Panc1 (cell line): ENCODE measurements at regions not wholly inside any gene's neighbourhood (a gene's known extent, or its start where the extent isn't known, plus 50 kb on each side); places are given as distances from the start of the nearest gene placed in this dataset.

Source experiments
- POLR2AphosphoS5 ChIP-seq: IDR thresholded peaks from 2 replicates; pipeline ENCODE4 v1.6.1; 2012; ENCODE audit warnings: mild to moderate bottlenecking, low read depth, low read length, moderate library complexity
- SIN3A ChIP-seq: IDR thresholded peaks from 2 replicates; pipeline ENCODE4 v1.6.1; 2012; ENCODE audit warnings: low read depth, mild to moderate bottlenecking, low read length, moderate library complexity, borderline replicate concordance; ENCODE audit not compliant: insufficient read depth
- TCF7L2 ChIP-seq: IDR thresholded peaks from 2 replicates; pipeline ENCODE4 v1.6.1; 2011; ENCODE audit warnings: mild to moderate bottlenecking, low read depth, low read length, inconsistent platforms
- TF ChIP-seq, protein P1 (sequence below): fragments of 450-650 bp; IDR thresholded peaks from 2 replicates; pipeline ENCODE4 v1.5.1; 2017; ENCODE audit warnings: mild to moderate bottlenecking
- TF ChIP-seq, protein P2 (sequence below), 2 experiments: IDR thresholded peaks; 2 replicates each; pipeline ENCODE4 v1.6.1; 2011 to 2012; ENCODE audit warnings: low read depth in 2 of 2, control low read depth in 1 of 2, low read length in 1 of 2, mild to moderate bottlenecking in 1 of 2, moderate library complexity in 1 of 2; ENCODE audit not compliant: insufficient read depth in 1 of 2

DNA sequence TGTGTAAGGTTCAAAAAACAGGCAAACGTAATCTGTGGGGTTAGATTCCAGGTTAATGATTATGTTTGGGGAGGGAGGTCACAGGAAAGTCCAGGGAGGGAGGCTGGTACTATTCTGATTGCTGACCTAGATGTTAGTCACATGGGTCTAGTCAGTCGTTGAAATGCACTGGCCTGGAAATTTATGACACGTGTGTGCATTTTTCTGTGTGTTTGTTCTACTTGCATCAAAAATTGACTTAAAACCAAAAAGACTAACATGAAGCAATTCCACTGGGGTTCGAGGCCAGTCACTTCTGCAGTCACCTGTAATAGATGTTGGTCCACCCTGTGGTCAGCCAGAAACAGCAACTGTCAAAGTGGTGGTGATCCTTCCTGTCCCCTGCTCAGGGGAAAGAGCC, 104.2 kb upstream of the MLN start:
- TF ChIP-seq, protein P1, sequence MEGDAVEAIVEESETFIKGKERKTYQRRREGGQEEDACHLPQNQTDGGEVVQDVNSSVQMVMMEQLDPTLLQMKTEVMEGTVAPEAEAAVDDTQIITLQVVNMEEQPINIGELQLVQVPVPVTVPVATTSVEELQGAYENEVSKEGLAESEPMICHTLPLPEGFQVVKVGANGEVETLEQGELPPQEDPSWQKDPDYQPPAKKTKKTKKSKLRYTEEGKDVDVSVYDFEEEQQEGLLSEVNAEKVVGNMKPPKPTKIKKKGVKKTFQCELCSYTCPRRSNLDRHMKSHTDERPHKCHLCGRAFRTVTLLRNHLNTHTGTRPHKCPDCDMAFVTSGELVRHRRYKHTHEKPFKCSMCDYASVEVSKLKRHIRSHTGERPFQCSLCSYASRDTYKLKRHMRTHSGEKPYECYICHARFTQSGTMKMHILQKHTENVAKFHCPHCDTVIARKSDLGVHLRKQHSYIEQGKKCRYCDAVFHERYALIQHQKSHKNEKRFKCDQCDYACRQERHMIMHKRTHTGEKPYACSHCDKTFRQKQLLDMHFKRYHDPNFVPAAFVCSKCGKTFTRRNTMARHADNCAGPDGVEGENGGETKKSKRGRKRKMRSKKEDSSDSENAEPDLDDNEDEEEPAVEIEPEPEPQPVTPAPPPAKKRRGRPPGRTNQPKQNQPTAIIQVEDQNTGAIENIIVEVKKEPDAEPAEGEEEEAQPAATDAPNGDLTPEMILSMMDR, result no peak
- TF ChIP-seq TCF7L2 (no peak), POLR2AphosphoS5 (no peak), SIN3A (no peak)
- TF ChIP-seq, protein P2, sequence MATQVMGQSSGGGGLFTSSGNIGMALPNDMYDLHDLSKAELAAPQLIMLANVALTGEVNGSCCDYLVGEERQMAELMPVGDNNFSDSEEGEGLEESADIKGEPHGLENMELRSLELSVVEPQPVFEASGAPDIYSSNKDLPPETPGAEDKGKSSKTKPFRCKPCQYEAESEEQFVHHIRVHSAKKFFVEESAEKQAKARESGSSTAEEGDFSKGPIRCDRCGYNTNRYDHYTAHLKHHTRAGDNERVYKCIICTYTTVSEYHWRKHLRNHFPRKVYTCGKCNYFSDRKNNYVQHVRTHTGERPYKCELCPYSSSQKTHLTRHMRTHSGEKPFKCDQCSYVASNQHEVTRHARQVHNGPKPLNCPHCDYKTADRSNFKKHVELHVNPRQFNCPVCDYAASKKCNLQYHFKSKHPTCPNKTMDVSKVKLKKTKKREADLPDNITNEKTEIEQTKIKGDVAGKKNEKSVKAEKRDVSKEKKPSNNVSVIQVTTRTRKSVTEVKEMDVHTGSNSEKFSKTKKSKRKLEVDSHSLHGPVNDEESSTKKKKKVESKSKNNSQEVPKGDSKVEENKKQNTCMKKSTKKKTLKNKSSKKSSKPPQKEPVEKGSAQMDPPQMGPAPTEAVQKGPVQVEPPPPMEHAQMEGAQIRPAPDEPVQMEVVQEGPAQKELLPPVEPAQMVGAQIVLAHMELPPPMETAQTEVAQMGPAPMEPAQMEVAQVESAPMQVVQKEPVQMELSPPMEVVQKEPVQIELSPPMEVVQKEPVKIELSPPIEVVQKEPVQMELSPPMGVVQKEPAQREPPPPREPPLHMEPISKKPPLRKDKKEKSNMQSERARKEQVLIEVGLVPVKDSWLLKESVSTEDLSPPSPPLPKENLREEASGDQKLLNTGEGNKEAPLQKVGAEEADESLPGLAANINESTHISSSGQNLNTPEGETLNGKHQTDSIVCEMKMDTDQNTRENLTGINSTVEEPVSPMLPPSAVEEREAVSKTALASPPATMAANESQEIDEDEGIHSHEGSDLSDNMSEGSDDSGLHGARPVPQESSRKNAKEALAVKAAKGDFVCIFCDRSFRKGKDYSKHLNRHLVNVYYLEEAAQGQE (IDR thresholded peaks at IDR 0.05; ENCODE audit: insufficient read depth in 1 of 2, low read depth in 2 of 2, low read length in 1 of 2), result no peak
